ENCODE measurements at regions not wholly inside any gene's neighbourhood (a gene's known extent, or its start where the extent isn't known, plus 50 kb on each side); places are given as distances from the start of the nearest gene placed in this dataset.
"Not testable (repeated sequence)": the region's sequence is repeated elsewhere in the genome, so short reads cannot be mapped to it uniquely, and the experiment has no call there.

GRCh38 chr12:107378609-107379008, 285.3 kb upstream of the CRY1 start:
- ChIA-PET CTCF (no interaction called here), POLR2A (ENCODE audit: unreplicated experiment) (no interaction called here)
- H3K9me3 ChIP-seq (ENCODE audit: low read length), result no peaks in the 10 kb centered on the region
- H3K27me3 ChIP-seq (ENCODE audit: low read length), result no peaks in the 10 kb centered on the region
- no peaks in the 10 kb centered on the region for H4K20me1 ChIP-seq (ENCODE audit: low read length)
- no peak overlapping the region for H3K4me3 ChIP-seq (ENCODE audit: low read length)
- BruUV-seq (replicated peaks), result no TSS peak
- H3K27ac ChIP-seq (ENCODE audit: low read length), result no peak overlapping the region
- H3K79me2 ChIP-seq (ENCODE audit: low read length), result peaks cover 26% of the 10 kb centered on the region; the same call in 1 of the 2 replicates
- H3K9ac ChIP-seq (ENCODE audit: low read length), result no peak overlapping the region
- DNase-seq, result no peak
- peaks cover 4% of the 10 kb centered on the region for H3F3A ChIP-seq (ENCODE audit: low read length, unreplicated experiment)
- H2AFZ ChIP-seq (ENCODE audit: low read length), result no peak overlapping the region
- H3K36me3 ChIP-seq (ENCODE audit: low read depth, low read length), result no peaks in the 10 kb centered on the region
- no peak overlapping the region for H3K4me2 ChIP-seq (ENCODE audit: low read length)
- intact Hi-C loops (cut with micrococcal nuclease), result no loop called here
- H3K9me2 ChIP-seq (replicated peaks; ENCODE audit: low read length), result no peaks in the 10 kb centered on the region
- no peak for ATAC-seq
- H3K4me1 ChIP-seq (ENCODE audit: insufficient read depth, low read length), result peaks cover 37% of the 10 kb centered on the region
- TF ChIP-seq EZH2phosphoT487 (IDR thresholded peaks at IDR 0.05; ENCODE audit: borderline replicate concordance, low read length), result no peak
- TF ChIP-seq, protein P1, sequence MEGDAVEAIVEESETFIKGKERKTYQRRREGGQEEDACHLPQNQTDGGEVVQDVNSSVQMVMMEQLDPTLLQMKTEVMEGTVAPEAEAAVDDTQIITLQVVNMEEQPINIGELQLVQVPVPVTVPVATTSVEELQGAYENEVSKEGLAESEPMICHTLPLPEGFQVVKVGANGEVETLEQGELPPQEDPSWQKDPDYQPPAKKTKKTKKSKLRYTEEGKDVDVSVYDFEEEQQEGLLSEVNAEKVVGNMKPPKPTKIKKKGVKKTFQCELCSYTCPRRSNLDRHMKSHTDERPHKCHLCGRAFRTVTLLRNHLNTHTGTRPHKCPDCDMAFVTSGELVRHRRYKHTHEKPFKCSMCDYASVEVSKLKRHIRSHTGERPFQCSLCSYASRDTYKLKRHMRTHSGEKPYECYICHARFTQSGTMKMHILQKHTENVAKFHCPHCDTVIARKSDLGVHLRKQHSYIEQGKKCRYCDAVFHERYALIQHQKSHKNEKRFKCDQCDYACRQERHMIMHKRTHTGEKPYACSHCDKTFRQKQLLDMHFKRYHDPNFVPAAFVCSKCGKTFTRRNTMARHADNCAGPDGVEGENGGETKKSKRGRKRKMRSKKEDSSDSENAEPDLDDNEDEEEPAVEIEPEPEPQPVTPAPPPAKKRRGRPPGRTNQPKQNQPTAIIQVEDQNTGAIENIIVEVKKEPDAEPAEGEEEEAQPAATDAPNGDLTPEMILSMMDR (conservative IDR thresholded peaks at IDR 0.05; ENCODE audit: low read depth, low read length), result no peak
- no peak for TF ChIP-seq EZH2 (IDR thresholded peaks at IDR 0.05; ENCODE audit: low read length, unreplicated experiment)

DNA sequence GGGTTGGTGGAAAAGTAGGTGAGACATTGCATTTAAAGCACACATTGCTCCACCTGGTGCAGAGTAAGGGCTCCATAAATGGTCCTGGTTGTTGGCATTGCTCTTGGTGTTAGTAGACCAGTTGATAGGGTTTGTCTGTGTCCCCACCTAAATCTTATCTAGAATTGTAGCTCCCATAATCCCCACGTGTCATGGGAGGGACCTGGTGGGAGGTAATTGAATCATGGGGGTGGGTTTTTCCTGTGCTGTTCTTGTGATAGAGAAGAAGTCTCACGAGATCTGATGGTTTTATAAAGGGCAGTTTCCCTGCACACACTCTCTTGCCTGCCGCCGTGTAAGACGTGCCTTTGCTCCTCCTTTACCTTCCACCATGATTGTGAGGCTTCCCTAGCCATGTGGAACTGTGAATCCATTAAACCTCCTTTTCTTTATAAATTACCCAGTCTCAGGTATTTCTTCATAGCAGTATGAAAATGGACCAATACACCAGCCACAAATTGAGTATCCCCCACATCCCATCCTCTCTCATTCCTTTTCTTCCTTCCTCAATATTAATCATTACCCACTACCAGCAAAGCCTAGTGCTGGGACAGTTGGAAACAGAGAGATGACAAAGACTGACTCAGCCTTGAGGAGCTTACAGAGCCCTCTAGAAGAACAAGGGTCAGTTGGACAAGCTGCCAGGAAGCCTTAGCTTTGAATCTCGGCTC, 285.9 kb upstream of the CRY1 start:
- H3K36me3 ChIP-seq (ENCODE audit: low read depth, low read length); H3F3A ChIP-seq (ENCODE audit: low read length, unreplicated experiment); H3K27me3 ChIP-seq (ENCODE audit: low read length); H3K9me3 ChIP-seq (ENCODE audit: low read length); CTCF ChIA-PET; BruUV-seq (replicated peaks); H2AFZ ChIP-seq (ENCODE audit: low read length); intact Hi-C loops (cut with micrococcal nuclease); H3K9me2 ChIP-seq (replicated peaks; ENCODE audit: low read length); POLR2A ChIA-PET (ENCODE audit: unreplicated experiment); H4K20me1 ChIP-seq (ENCODE audit: low read length); H3K9ac ChIP-seq (ENCODE audit: low read length): not testable (repeated sequence)
- peak overlapping the region; percentile 53 for H3K4me3 ChIP-seq (ENCODE audit: low read length)
- peaks cover 26% of the 10 kb centered on the region; the same call in 1 of the 2 replicates for H3K79me2 ChIP-seq (ENCODE audit: low read length)
- peak; percentile 91 for DNase-seq
- peak overlapping the region; percentile 75 for H3K4me2 ChIP-seq (ENCODE audit: low read length)
- peak overlapping the region; percentile 87 for H3K27ac ChIP-seq (ENCODE audit: low read length)
- peaks cover 37% of the 10 kb centered on the region for H3K4me1 ChIP-seq (ENCODE audit: insufficient read depth, low read length)
- peak; percentile 45; the same call in 1 of the 2 replicates for ATAC-seq

- Histone ChIP-seq H3K4me2 (ENCODE audit: low read length) (peak overlapping the region; percentile 75), H3K9ac (ENCODE audit: low read length) (peak overlapping the region; percentile 46), H3F3A (ENCODE audit: low read length, unreplicated experiment) (peaks cover 4% of the 10 kb centered on the region), H3K27ac (ENCODE audit: low read length) (peak overlapping the region; percentile 87), H3K4me1 (ENCODE audit: insufficient read depth, low read length) (peaks cover 38% of the 10 kb centered on the region), H2AFZ (ENCODE audit: low read length) (peak overlapping the region; percentile 23; the same call in 1 of the 2 replicates), H3K4me3 (ENCODE audit: low read length) (peak overlapping the region; percentile 53), H4K20me1 (ENCODE audit: low read length) (no peaks in the 10 kb centered on the region), H3K9me2 (replicated peaks; ENCODE audit: low read length) (no peaks in the 10 kb centered on the region), H3K79me2 (ENCODE audit: low read length) (peaks cover 26% of the 10 kb centered on the region; the same call in 1 of the 2 replicates), H3K9me3 (ENCODE audit: low read length) (no peaks in the 10 kb centered on the region), H3K27me3 (ENCODE audit: low read length) (no peaks in the 10 kb centered on the region), H3K36me3 (ENCODE audit: low read depth, low read length) (no peaks in the 10 kb centered on the region)
- TF ChIP-seq, protein P1 (conservative IDR thresholded peaks at IDR 0.05; ENCODE audit: low read depth, low read length), result no peak
- DNase-seq, result peak; percentile 89
- no TSS peak for BruUV-seq (replicated peaks)
- POLR2A ChIA-PET (ENCODE audit: unreplicated experiment), result no interaction called here
- peak; percentile 37 for ATAC-seq
- CTCF ChIA-PET, result no interaction called here
- intact Hi-C loops (cut with micrococcal nuclease), result no loop called here
Observed at GRCh38 chr12:107379852-107380567, 286.7 kb upstream of the CRY1 start.

Measured in PC-3 (cell line).